ENCODE measurements at regions not wholly inside any gene's neighbourhood (a gene's known extent, or its start where the extent isn't known, plus 50 kb on each side); places are given as distances from the start of the nearest gene placed in this dataset.

GRCh38 chr6:181049-181654 lies 111.1 kb upstream of the DUSP22 start:
- ChIA-PET POLR2A (interaction anchor here (0.7 kb wide), 1 partner anchor 1080 kb away, joined by 3 read pairs; no protein-coding TSS in a partner anchor), CTCF (no interaction called here)
- BruUV-seq (replicated peaks) = no TSS peak
- H3K9me3 Mint-ChIP-seq (ENCODE audit: unreplicated experiment) = peaks cover 7% of the 10 kb centered on the region
- H3K36me3 Mint-ChIP-seq (ENCODE audit: insufficient read depth, unreplicated experiment) = no peaks in the 10 kb centered on the region
- H3K27ac Mint-ChIP-seq (ENCODE audit: low read depth, unreplicated experiment) = no peak overlapping the region
- no peaks in the 10 kb centered on the region for H3K27me3 Mint-ChIP-seq (ENCODE audit: insufficient read depth, unreplicated experiment)
- no peak overlapping the region for H3K4me3 Mint-ChIP-seq (ENCODE audit: unreplicated experiment)
- no peak for TF ChIP-seq CTCF (IDR thresholded peaks at IDR 0.05; ENCODE audit: unreplicated experiment)
- H3K4me1 Mint-ChIP-seq (ENCODE audit: insufficient read depth, unreplicated experiment) = no peaks in the 10 kb centered on the region
- intact Hi-C loops (cut with micrococcal nuclease) = no loop called here
- no peak for DNase-seq (ENCODE audit: unreplicated experiment)

- no TSS peak for BruUV-seq (replicated peaks)
- Mint-ChIP-seq H3K27ac (ENCODE audit: low read depth, unreplicated experiment) (no peak overlapping the region), H3K27me3 (ENCODE audit: insufficient read depth, unreplicated experiment) (no peaks in the 10 kb centered on the region), H3K4me3 (ENCODE audit: unreplicated experiment) (no peak overlapping the region), H3K36me3 (ENCODE audit: insufficient read depth, unreplicated experiment) (no peaks in the 10 kb centered on the region), H3K4me1 (ENCODE audit: insufficient read depth, unreplicated experiment) (no peaks in the 10 kb centered on the region), H3K9me3 (ENCODE audit: unreplicated experiment) (no peaks in the 10 kb centered on the region)
- TF ChIP-seq CTCF (IDR thresholded peaks at IDR 0.05; ENCODE audit: unreplicated experiment) = no peak
- intact Hi-C loops (cut with micrococcal nuclease) = no loop called here
- POLR2A ChIA-PET = interaction anchor here (0.6 kb wide), 1 partner anchor 41 kb away, joined by 3 read pairs; no protein-coding TSS in a partner anchor
- no peak for DNase-seq (ENCODE audit: unreplicated experiment)
- CTCF ChIA-PET = no interaction called here
Observed at GRCh38 chr6:183668-184067, 108.6 kb upstream of the DUSP22 start.

GRCh38 chr6:184161-184700 lies 108.1 kb upstream of the DUSP22 start:
- H3K9me3 Mint-ChIP-seq (ENCODE audit: unreplicated experiment) = no peaks in the 10 kb centered on the region
- H3K27ac Mint-ChIP-seq (ENCODE audit: low read depth, unreplicated experiment) = no peak overlapping the region
- H3K4me3 Mint-ChIP-seq (ENCODE audit: unreplicated experiment) = no peak overlapping the region
- no peak for TF ChIP-seq CTCF (IDR thresholded peaks at IDR 0.05; ENCODE audit: unreplicated experiment)
- intact Hi-C loops (cut with micrococcal nuclease) = no loop called here
- ChIA-PET POLR2A (interaction anchor here (0.6 kb wide), 1 partner anchor 41 kb away, joined by 3 read pairs; no protein-coding TSS in a partner anchor), CTCF (no interaction called here)
- H3K36me3 Mint-ChIP-seq (ENCODE audit: insufficient read depth, unreplicated experiment) = no peaks in the 10 kb centered on the region
- no peak for DNase-seq (ENCODE audit: unreplicated experiment)
- peaks cover 5% of the 10 kb centered on the region for H3K4me1 Mint-ChIP-seq (ENCODE audit: insufficient read depth, unreplicated experiment)
- H3K27me3 Mint-ChIP-seq (ENCODE audit: insufficient read depth, unreplicated experiment) = no peaks in the 10 kb centered on the region
- BruUV-seq (replicated peaks) = no TSS peak

GRCh38 chr6:186340-186965 lies 105.8 kb upstream of the DUSP22 start:
- Mint-ChIP-seq H3K36me3 (ENCODE audit: insufficient read depth, unreplicated experiment) (no peaks in the 10 kb centered on the region), H3K4me1 (ENCODE audit: insufficient read depth, unreplicated experiment) (peaks cover 18% of the 10 kb centered on the region), H3K9me3 (ENCODE audit: unreplicated experiment) (no peaks in the 10 kb centered on the region), H3K27me3 (ENCODE audit: insufficient read depth, unreplicated experiment) (no peaks in the 10 kb centered on the region), H3K4me3 (ENCODE audit: unreplicated experiment) (no peak overlapping the region), H3K27ac (ENCODE audit: low read depth, unreplicated experiment) (no peak overlapping the region)
- intact Hi-C loops (cut with micrococcal nuclease) = loop anchor here (5.0 kb wide), 5 partner anchors 36 to 1211 kb away; no protein-coding TSS in a partner anchor
- ChIA-PET POLR2A (no interaction called here), CTCF (interaction anchor here (0.7 to 1.0 kb wide), 2 partner anchors 11 to 1814 kb away, joined by 3 read pairs; no protein-coding TSS in a partner anchor)
- DNase-seq (ENCODE audit: unreplicated experiment) = no peak
- TF ChIP-seq CTCF (IDR thresholded peaks at IDR 0.05; ENCODE audit: unreplicated experiment) = no peak
- BruUV-seq (replicated peaks) = no TSS peak

All from MCF 10A (cell line).